ENCODE measurements at regions not wholly inside any gene's neighbourhood (a gene's known extent, or its start where the extent isn't known, plus 50 kb on each side); places are given as distances from the start of the nearest gene placed in this dataset.
A peak's percentile ranks its signal among the peaks of the same experiment; 100 is the strongest.

DNA sequence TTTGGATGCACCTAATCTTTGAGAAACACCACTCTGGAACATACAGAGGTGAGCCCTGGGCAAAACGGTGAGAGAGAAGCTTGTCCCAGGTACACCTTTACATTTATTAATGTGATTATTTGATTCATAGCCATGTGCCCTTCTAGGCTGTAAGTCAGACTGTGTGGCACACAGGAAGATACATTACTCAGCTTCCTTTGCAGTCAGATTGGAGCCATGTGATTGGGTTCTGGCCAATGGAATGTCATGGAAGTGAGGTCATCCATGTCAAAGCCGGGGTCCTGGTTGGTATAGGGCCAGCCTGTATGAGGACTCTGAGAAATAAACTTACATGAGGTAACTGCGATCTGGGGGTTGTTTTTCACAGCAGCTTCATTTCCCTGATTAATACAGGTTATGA, 106.8 kb upstream of the CD180 start:
- Histone ChIP-seq H3K27ac (peak overlapping the region in 3 of 5 donors; percentile 25 to 80 (median 64)), H3K36me3 (no peaks in the 10 kb centered on the region), H3K27me3 (no peaks in the 10 kb centered on the region), H3K9me3 (no peaks in the 10 kb centered on the region), H3K4me1 (peaks cover 0 to 43% (median 17%) of the 10 kb centered on the region in 4 donors), H3K4me3 (no peak overlapping the region)
- no peak for DNase-seq
- intact Hi-C loops (cut with DNase I; ENCODE audit: low total_unique reads): no loop called here
- no peak for TF ChIP-seq POLR2A (IDR thresholded peaks at IDR 0.05)
- no peak for TF ChIP-seq CTCF (IDR thresholded peaks at IDR 0.05)
- no peak for TF ChIP-seq EP300 (IDR thresholded peaks at IDR 0.05)
- TF ChIP-seq POLR2AphosphoS5 (IDR thresholded peaks at IDR 0.05): no peak
- 79 to 92% (median 88%) methylated on average over 3 of the region's 3 CpGs for WGBS, 5 donors

- no peaks in the 10 kb centered on the region for H3K9me3 ChIP-seq
- intact Hi-C loops (cut with DNase I; ENCODE audit: low total_unique reads): no loop called here
- H3K4me3 ChIP-seq: no peak overlapping the region
- WGBS, 5 donors: 46 to 63% (median 53%) methylated on average over 8 of the region's 8 CpGs
- H3K36me3 ChIP-seq: no peaks in the 10 kb centered on the region
- no peaks in the 10 kb centered on the region for H3K27me3 ChIP-seq
- TF ChIP-seq POLR2AphosphoS5 (IDR thresholded peaks at IDR 0.05) (peak in 2 of 3 donors; percentile 45 to 75), POLR2A (IDR thresholded peaks at IDR 0.05) (no peak), EP300 (IDR thresholded peaks at IDR 0.05) (no peak), CTCF (IDR thresholded peaks at IDR 0.05) (no peak)
- peaks cover 0 to 43% (median 15%) of the 10 kb centered on the region in 4 donors for H3K4me1 ChIP-seq
- peak overlapping the region; percentile 13 to 80 (median 64) for H3K27ac ChIP-seq
- peak; percentile 38 to 69 for DNase-seq
Observed at GRCh38 chr5:67301285-67301903, 104.8 kb upstream of the CD180 start.

- TF ChIP-seq CTCF (IDR thresholded peaks at IDR 0.05) (no peak), EP300 (IDR thresholded peaks at IDR 0.05) (no peak)
- Histone ChIP-seq H3K9me3 (no peaks in the 10 kb centered on the region), H3K27ac (peak overlapping the region in 4 of 5 donors; percentile 56 to 80 (median 66)), H3K4me1 (peaks cover 0 to 32% (median 10%) of the 10 kb centered on the region in 4 donors), H3K4me3 (no peak overlapping the region), H3K27me3 (no peaks in the 10 kb centered on the region), H3K36me3 (no peaks in the 10 kb centered on the region)
- intact Hi-C loops (cut with DNase I; ENCODE audit: low total_unique reads): no loop called here
- 70 to 83% (median 80%) methylated on average over 2 of the region's 2 CpGs for WGBS, 5 donors
- no peak for DNase-seq
Observed at GRCh38 chr5:67300326-67300725, 103.7 kb upstream of the CD180 start.

GRCh38 chr5:67299231-67299735, 102.7 kb upstream of the CD180 start:
- DNase-seq: no peak
- no peak for TF ChIP-seq POLR2A (IDR thresholded peaks at IDR 0.05)
- TF ChIP-seq EP300 (IDR thresholded peaks at IDR 0.05): no peak
- no peak for TF ChIP-seq CTCF (IDR thresholded peaks at IDR 0.05)
- TF ChIP-seq POLR2AphosphoS5 (IDR thresholded peaks at IDR 0.05): no peak
- Histone ChIP-seq H3K27me3 (no peaks in the 10 kb centered on the region), H3K27ac (peak overlapping the region in 1 of 5 donors; percentile 80), H3K4me1 (peaks cover 0 to 27% (median 10%) of the 10 kb centered on the region in 4 donors), H3K4me3 (no peak overlapping the region), H3K9me3 (no peaks in the 10 kb centered on the region), H3K36me3 (no peaks in the 10 kb centered on the region)
- intact Hi-C loops (cut with DNase I; ENCODE audit: low total_unique reads): no loop called here
- WGBS, 5 donors: 77 to 89% (median 81%) methylated on average over 2 of the region's 2 CpGs

Measured in stomach (tissue), 8 donors.